HCT116 (cell line): ENCODE measurements at regions not wholly inside any gene's neighbourhood (a gene's known extent, or its start where the extent isn't known, plus 50 kb on each side); places are given as distances from the start of the nearest gene placed in this dataset.

Experiments used
- ATAC-seq: fragments of 200-7000 bp; cut with Tn5 transposase; 2 replicates; pipeline ENCODE4 v1.9.1; 2020; ENCODE audit warnings: mild to moderate bottlenecking, moderate library complexity
- BruUV-seq: library from RNA; stranded (reverse); fragments of 400-500 nt; replicated peaks from 2 replicates; lab custom pipeline; 2021; lab: Mats Ljungman, UMichigan
- CTCF ChIA-PET: fragments of 300-600 bp; sonication (Branson Sonifier 250); formaldehyde crosslinking; loops from one replicate; lab custom pipeline; 2021; ENCODE audit warnings: antibody characterized with exemption; lab: Charles Lee
- POLR2A ChIA-PET: fragments of 300-600, 350-600 bp; sonication (Branson Sonifier 250); formaldehyde crosslinking; loops from one replicate; lab custom pipeline; 2021; ENCODE audit warnings: antibody characterized with exemption; lab: Charles Lee
- RAD21 ChIA-PET, 2 experiments: fragments of 300-600 bp; sonication (Branson Sonifier 250); formaldehyde crosslinking; loops; one replicate each; lab custom pipeline; 2023; ENCODE audit warnings: low total read pairs in 2 of 2; ENCODE audit not compliant: uncharacterized antibody in 2 of 2, unreplicated experiment in 2 of 2, low non-redundant PET in 1 of 2; lab: Charles Lee
- DNase-seq: peaks from one replicate; pipeline ENCODE4 v3.0.0-alpha.2; 2010; ENCODE audit warnings: low read depth, low spot score
- H2AFZ ChIP-seq: fragments of 200-600 bp; shearing (Covaris generic), sonication (generic); 2 replicates; pipeline ENCODE4 v1.6.1; 2017; ENCODE audit warnings: low read depth, mixed run types, mixed read lengths, antibody characterized with exemption, low read length; ENCODE audit not compliant: poor library complexity, severe bottlenecking
- H3K27ac ChIP-seq: 2 replicates; pipeline ENCODE4 v1.5.1; 2012; ENCODE audit warnings: low read depth, low read length
- H3K27me3 ChIP-seq: fragments of 200-600 bp; sonication (generic); 2 replicates; pipeline ENCODE4 v1.6.1; 2016; ENCODE audit warnings: mixed run types, low read length, mixed read lengths; ENCODE audit not compliant: insufficient read depth
- H3K36me3 ChIP-seq, 2 experiments: fragments of 200-500 bp in 1 of 2; fragments of 200-600 bp in 1 of 2; sonication (Bioruptor generic) in 1 of 2; sonication (generic) in 1 of 2; 2 replicates each; pipeline versions ENCODE4 v1.5.1 to v1.6.1; 2014 to 2016; ENCODE audit warnings: low read length in 2 of 2, inconsistent platforms in 1 of 2, mixed read lengths in 1 of 2, mixed run types in 1 of 2; ENCODE audit not compliant: insufficient read depth in 2 of 2, control insufficient read depth in 1 of 2
- H3K4me1 ChIP-seq, 2 experiments: fragments of 200-600 bp in 1 of 2; sonication (generic) in 1 of 2; 2 replicates each; pipeline versions ENCODE4 v1.5.1 to v1.6.1; 2012 to 2017; ENCODE audit warnings: low read length in 2 of 2, inconsistent platforms in 1 of 2, mild to moderate bottlenecking in 1 of 2, mixed read lengths in 1 of 2, mixed run types in 1 of 2, moderate library complexity in 1 of 2; ENCODE audit not compliant: insufficient read depth in 2 of 2, control insufficient read depth in 1 of 2
- H3K4me2 ChIP-seq: fragments of 200-600 bp; sonication (generic); 2 replicates; pipeline ENCODE4 v1.6.1; 2017; ENCODE audit warnings: mixed run types, low read length, mixed read lengths
- H3K4me3 ChIP-seq, 2 experiments: fragments of 200-600 bp in 1 of 2; sonication (generic) in 1 of 2; replicated peaks in 1 of 2; 2 replicates each; pipeline ENCODE4 v1.5.1; 2011 to 2016; ENCODE audit warnings: low read length in 2 of 2, control low read depth in 1 of 2, low read depth in 1 of 2, mild to moderate bottlenecking in 1 of 2, mixed read lengths in 1 of 2, mixed run types in 1 of 2
- H3K79me2 ChIP-seq: fragments of 200-600 bp; sonication (generic); 2 replicates; pipeline ENCODE4 v1.6.1; 2017; ENCODE audit warnings: mild to moderate bottlenecking, mixed run types, low read length, moderate library complexity, mixed read lengths; ENCODE audit not compliant: insufficient read depth
- H3K9ac ChIP-seq: fragments of 200-600 bp; sonication (generic); 2 replicates; pipeline ENCODE4 v1.6.1; 2016; ENCODE audit warnings: low read length, mixed read lengths
- H3K9me2 ChIP-seq: fragments of 200-600 bp; sonication (generic), shearing (Covaris generic); 2 replicates; pipeline ENCODE4 v1.6.1; 2017; ENCODE audit warnings: mixed run types, mild to moderate bottlenecking, moderate library complexity; ENCODE audit not compliant: insufficient read depth
- H3K9me3 ChIP-seq, 2 experiments: fragments of 200-500 bp in 1 of 2; fragments of 200-600 bp in 1 of 2; sonication (Bioruptor generic) in 1 of 2; sonication (generic) in 1 of 2; 2 replicates each; pipeline ENCODE4 v1.6.1; 2014 to 2017; ENCODE audit warnings: low read length in 2 of 2, mixed read lengths in 2 of 2, inconsistent platforms in 1 of 2, low read depth in 1 of 2, mild to moderate bottlenecking in 1 of 2, mixed run types in 1 of 2, moderate library complexity in 1 of 2; ENCODE audit not compliant: control insufficient read depth in 1 of 2, insufficient read depth in 1 of 2
- H4K20me1 ChIP-seq: fragments of 200-600 bp; sonication (generic), shearing (Covaris generic); 2 replicates; pipeline ENCODE4 v1.6.1; 2017; ENCODE audit warnings: mixed run types, mild to moderate bottlenecking, moderate library complexity; ENCODE audit not compliant: insufficient read depth
- ATF3 ChIP-seq: IDR thresholded peaks from 2 replicates; pipeline ENCODE4 v1.6.1; 2012
- CBX3 ChIP-seq: IDR thresholded peaks from 2 replicates; pipeline ENCODE4 v1.6.1; 2012; ENCODE audit warnings: low read depth
- CTCF ChIP-seq, 3 experiments: fragments of 200-600 bp in 1 of 3; sonication (generic) in 1 of 3; IDR thresholded peaks in 2 of 3; conservative IDR thresholded peaks in 1 of 3; 2 replicates each; pipeline ENCODE4 v1.5.1; 2012 to 2017; ENCODE audit warnings: low read depth in 2 of 3, low read length in 2 of 3, antibody characterized with exemption in 1 of 3, borderline replicate concordance in 1 of 3, control low read depth in 1 of 3, mild to moderate bottlenecking in 1 of 3, mixed read lengths in 1 of 3, mixed run types in 1 of 3, moderate library complexity in 1 of 3; ENCODE audit not compliant: insufficient read depth in 1 of 3
- EZH2phosphoT487 ChIP-seq: fragments of 200-600 bp; IDR thresholded peaks from 2 replicates; pipeline ENCODE4 v1.6.1; 2018; ENCODE audit warnings: antibody characterized with exemption, borderline replicate concordance
- MAX ChIP-seq: IDR thresholded peaks from 2 replicates; pipeline ENCODE4 v1.6.1; 2012
- RAD21 ChIP-seq: IDR thresholded peaks from 2 replicates; pipeline ENCODE4 v1.6.1; 2012; ENCODE audit warnings: low read depth, mild to moderate bottlenecking
- SIN3A ChIP-seq: IDR thresholded peaks from 2 replicates; pipeline ENCODE4 v1.6.1; 2012; ENCODE audit warnings: low read depth
- SRF ChIP-seq: IDR thresholded peaks from 2 replicates; pipeline ENCODE4 v1.6.1; 2012; ENCODE audit warnings: low read depth
- YY1 ChIP-seq: IDR thresholded peaks from 2 replicates; pipeline ENCODE4 v1.6.1; 2011; ENCODE audit warnings: low read length, low read depth, moderate library complexity, mild to moderate bottlenecking; ENCODE audit not compliant: insufficient replicate concordance; ENCODE audit errors: extremely low read depth
- intact Hi-C: fragments of 100-400 bp; cut with micrococcal nuclease; formaldehyde crosslinking; loops from 2 replicates; pipeline ENCODE4 v1.10.0; 2022

- H3K79me2 ChIP-seq = no peaks in the 10 kb centered on the region
- ATAC-seq (peak; percentile 97), DNase-seq (peak; percentile 85)
- H3K27ac ChIP-seq = no peak overlapping the region
- H3K4me2 ChIP-seq = peak overlapping the region; percentile 42
- no peaks in the 10 kb centered on the region for H4K20me1 ChIP-seq
- TF ChIP-seq SRF (no peak), CTCF (IDR thresholded peaks at IDR 0.05 in 2 of 3, conservative IDR thresholded peaks at IDR 0.05 in 1 of 3; ENCODE audit: borderline replicate concordance in 1 of 3, insufficient read depth in 1 of 3, low read depth in 2 of 3, low read length in 2 of 3) (peak; percentile 56 to 96 (median 96)), CBX3 (peak; percentile 76; the same call in 1 of the 2 replicates), YY1 (no peak), EZH2phosphoT487 (no peak), SIN3A (no peak), ATF3 (no peak), MAX (0 out of 2 replicates have a peak, but pooled peaks have one; percentile 19), RAD21 (peak; percentile 51)
- RAD21 ChIA-PET = no interaction called here
- peaks cover 9 to 30% of the 10 kb centered on the region in 2 experiments; a peak in 3 of 4 replicates for H3K4me1 ChIP-seq
- H3K9me2 ChIP-seq = no peaks in the 10 kb centered on the region
- CTCF ChIA-PET = interaction anchor here (0.6 to 3.8 kb wide), 30 partner anchors 8 to 320 kb away, joined by 3 to 32 read pairs (median 5); no protein-coding TSS in a partner anchor
- H3K27me3 ChIP-seq = no peaks in the 10 kb centered on the region
- no peak overlapping the region for H3K4me3 ChIP-seq
- no TSS peak for BruUV-seq
- no peak overlapping the region for H3K9ac ChIP-seq
- H3K9me3 ChIP-seq = no peaks in the 10 kb centered on the region
- POLR2A ChIA-PET = interaction anchor here (0.6 to 0.9 kb wide), 2 partner anchors 13 to 26 kb away, joined by 3 read pairs; no protein-coding TSS in a partner anchor
- intact Hi-C loops = no loop called here
- peak overlapping the region; percentile 95 for H2AFZ ChIP-seq
- H3K36me3 ChIP-seq = no peaks in the 10 kb centered on the region
These were observed 175.3 kb downstream of the UTP18 start for GRCh38 chr17:51435641-51436091.
